Right atrium auricular region (tissue), 2 donors: ENCODE measurements at regions not wholly inside any gene's neighbourhood (a gene's known extent, or its start where the extent isn't known, plus 50 kb on each side); places are given as distances from the start of the nearest gene placed in this dataset.

Experiments used
- DNase-seq: peaks from one replicate; pipeline ENCODE4 v3.0.0-alpha.2; 2019; ENCODE audit warnings: low spot score
- H3K27ac ChIP-seq, 2 donors: fragments of 200-600 bp; sonication (generic); 1 replicate in 1 of 2; 2 replicates in 1 of 2; pipeline ENCODE4 v1.5.1; 2016 to 2019
- H3K27me3 ChIP-seq, 2 donors: fragments of 200-600 bp; sonication (generic); one replicate each; pipeline versions ENCODE4 v1.5.1 to v1.6.0; 2017 to 2019
- H3K36me3 ChIP-seq: fragments of 200-600 bp; sonication (generic); one replicate; pipeline ENCODE4 v1.5.1; 2016
- H3K4me1 ChIP-seq, 2 donors: fragments of 200-600 bp; sonication (generic); one replicate each; pipeline versions ENCODE4 v1.5.1 to v1.6.0; 2017 to 2019
- H3K4me3 ChIP-seq, 2 donors: fragments of 200-600 bp; sonication (generic); 1 replicate in 1 of 2; 2 replicates in 1 of 2; pipeline ENCODE4 v1.5.1; 2017 to 2019; ENCODE audit warnings: mild to moderate bottlenecking in 1 of 2, moderate library complexity in 1 of 2
- H3K9me3 ChIP-seq, 2 donors: fragments of 200-600 bp; sonication (generic); one replicate each; pipeline ENCODE4 v1.5.1; 2019
- CTCF ChIP-seq, 2 donors: fragments of 200-600 bp; sonication (generic); IDR thresholded peaks; one replicate each; pipeline ENCODE4 v1.5.1; 2019; ENCODE audit warnings: antibody characterized with exemption in 2 of 2

- Histone ChIP-seq H3K27me3 (no peaks in the 10 kb centered on the region), H3K4me1 (no peaks in the 10 kb centered on the region), H3K4me3 (no peak overlapping the region), H3K27ac (no peak overlapping the region), H3K36me3 (no peaks in the 10 kb centered on the region), H3K9me3 (no peaks in the 10 kb centered on the region)
- no peak for DNase-seq
- no peak for TF ChIP-seq CTCF (IDR thresholded peaks at IDR 0.05)
Observed at GRCh38 chr2:161044095-161044865, 115.9 kb upstream of the TANK start.

- no peak for TF ChIP-seq CTCF (IDR thresholded peaks at IDR 0.05)
- no peak overlapping the region for H3K27ac ChIP-seq
Observed at GRCh38 chr2:161044921-161045320, 115.3 kb upstream of the TANK start.

GRCh38 chr2:161045726-161046125 is 114.5 kb upstream of the TANK start:
- no peak overlapping the region for H3K27ac ChIP-seq
- no peak for DNase-seq
- no peaks in the 10 kb centered on the region for H3K9me3 ChIP-seq
- TF ChIP-seq CTCF (IDR thresholded peaks at IDR 0.05) = no peak
- H3K36me3 ChIP-seq = no peaks in the 10 kb centered on the region
- H3K27me3 ChIP-seq = no peaks in the 10 kb centered on the region
- no peaks in the 10 kb centered on the region for H3K4me1 ChIP-seq
- no peak overlapping the region for H3K4me3 ChIP-seq

More at GRCh38 chr2:161044921-161045320, 115.3 kb upstream of the TANK start:
- H3K36me3 ChIP-seq = no peaks in the 10 kb centered on the region
- no peak for DNase-seq
- H3K27me3 ChIP-seq = no peaks in the 10 kb centered on the region
- H3K9me3 ChIP-seq = no peaks in the 10 kb centered on the region
- H3K4me3 ChIP-seq = no peak overlapping the region
- no peaks in the 10 kb centered on the region for H3K4me1 ChIP-seq

GRCh38 chr2:161046876-161047275 is 113.4 kb upstream of the TANK start:
- H3K36me3 ChIP-seq = no peaks in the 10 kb centered on the region
- DNase-seq = no peak
- H3K9me3 ChIP-seq = no peaks in the 10 kb centered on the region
- H3K4me3 ChIP-seq = no peak overlapping the region
- no peaks in the 10 kb centered on the region for H3K4me1 ChIP-seq
- no peaks in the 10 kb centered on the region for H3K27me3 ChIP-seq
- TF ChIP-seq CTCF (IDR thresholded peaks at IDR 0.05) = no peak
- H3K27ac ChIP-seq = no peak overlapping the region

- no peaks in the 10 kb centered on the region for H3K4me1 ChIP-seq
- H3K36me3 ChIP-seq = no peaks in the 10 kb centered on the region
- no peak overlapping the region for H3K27ac ChIP-seq
- DNase-seq = no peak
- H3K27me3 ChIP-seq = no peaks in the 10 kb centered on the region
- no peak for TF ChIP-seq CTCF (IDR thresholded peaks at IDR 0.05)
- no peak overlapping the region for H3K4me3 ChIP-seq
- H3K9me3 ChIP-seq = no peaks in the 10 kb centered on the region
Observed at GRCh38 chr2:161048317-161048716, 111.9 kb upstream of the TANK start.

GRCh38 chr2:161049559-161049958 is 110.7 kb upstream of the TANK start:
- Histone ChIP-seq H3K27ac (no peak overlapping the region), H3K4me3 (no peak overlapping the region)

More at GRCh38 chr2:161049559-161049958, 110.7 kb upstream of the TANK start:
- Histone ChIP-seq H3K9me3 (no peaks in the 10 kb centered on the region), H3K27me3 (no peaks in the 10 kb centered on the region), H3K4me1 (no peaks in the 10 kb centered on the region), H3K36me3 (no peaks in the 10 kb centered on the region)
- TF ChIP-seq CTCF (IDR thresholded peaks at IDR 0.05) = no peak
- DNase-seq = no peak
